Naive thymus-derived CD4-positive, alpha-beta T cell (primary cell): ENCODE measurements at regions not wholly inside any gene's neighbourhood (a gene's known extent, or its start where the extent isn't known, plus 50 kb on each side); places are given as distances from the start of the nearest gene placed in this dataset.

Source experiments
- ATAC-seq: fragments of 150-1000 bp; cut with Tn5 transposase; 2 replicates; pipeline ENCODE4 v1.10.0; 2021; ENCODE audit warnings: mild to moderate bottlenecking, moderate library complexity
- CTCF ChIA-PET: fragments of 350-600 bp; sonication (Branson Sonifier 250); formaldehyde crosslinking; loops from one replicate; lab custom pipeline; 2021; ENCODE audit warnings: antibody characterized with exemption; lab: Charles Lee
- POLR2A ChIA-PET: fragments of 350-600 bp; sonication (Branson Sonifier 250); formaldehyde crosslinking; loops from one replicate; lab custom pipeline; 2021; ENCODE audit warnings: antibody characterized with exemption, inconsistent platforms; lab: Charles Lee
- DNase-seq, 9 donors: peaks; one replicate each; pipeline versions ENCODE4 v3.0.0 to v3.0.0-alpha.2; 2020 to 2022; ENCODE audit warnings: mixed read lengths in 1 of 9
- H3K27ac ChIP-seq: one replicate; pipeline ENCODE4 v1.7.0; 2013; ENCODE audit warnings: mild to moderate bottlenecking, low read depth, low read length, moderate library complexity
- H3K27me3 ChIP-seq, 2 donors: one replicate each; pipeline ENCODE4 v1.7.0; 2013; ENCODE audit warnings: low read length in 2 of 2, mild to moderate bottlenecking in 2 of 2, moderate library complexity in 2 of 2; ENCODE audit not compliant: control insufficient read depth in 2 of 2, insufficient read depth in 2 of 2
- H3K36me3 ChIP-seq, 3 experiments: 1 replicate in 2 of 3; 2 replicates in 1 of 3; pipeline ENCODE4 v1.7.0; 2013; ENCODE audit warnings: low read length in 3 of 3, mild to moderate bottlenecking in 3 of 3, moderate library complexity in 1 of 3; ENCODE audit not compliant: insufficient read depth in 3 of 3, control insufficient read depth in 2 of 3
- H3K4me1 ChIP-seq, 2 donors: one replicate each; pipeline ENCODE4 v1.7.0; 2013; ENCODE audit warnings: low read length in 2 of 2, mild to moderate bottlenecking in 2 of 2, moderate library complexity in 1 of 2; ENCODE audit not compliant: control insufficient read depth in 2 of 2, insufficient read depth in 2 of 2
- H3K4me3 ChIP-seq: 2 replicates; pipeline ENCODE4 v1.7.0; 2013; ENCODE audit warnings: mild to moderate bottlenecking, low read length
- H3K9me3 ChIP-seq, 3 experiments: 1 replicate in 2 of 3; 2 replicates in 1 of 3; pipeline ENCODE4 v1.7.0; 2013; ENCODE audit warnings: low read length in 3 of 3; ENCODE audit not compliant: control insufficient read depth in 2 of 3
- H3K27ac Mint-ChIP-seq, 9 donors: one replicate each; pipeline ENCODE4 v1.8.0; 2020 to 2022; ENCODE audit warnings: mixed read lengths in 9 of 9, mild to moderate bottlenecking in 8 of 9, moderate library complexity in 5 of 9, inconsistent platforms in 2 of 9
- H3K27me3 Mint-ChIP-seq, 5 donors: one replicate each; pipeline ENCODE4 v1.8.0; 2021 to 2022; ENCODE audit warnings: mixed read lengths in 5 of 5, mild to moderate bottlenecking in 1 of 5
- H3K36me3 Mint-ChIP-seq, 5 donors: one replicate each; pipeline ENCODE4 v1.8.0; 2020 to 2022; ENCODE audit warnings: mixed read lengths in 5 of 5, mild to moderate bottlenecking in 3 of 5, inconsistent platforms in 1 of 5
- H3K4me1 Mint-ChIP-seq, 7 donors: one replicate each; pipeline ENCODE4 v1.8.0; 2020 to 2022; ENCODE audit warnings: mixed read lengths in 7 of 7, mild to moderate bottlenecking in 3 of 7, inconsistent platforms in 1 of 7
- H3K4me3 Mint-ChIP-seq, 10 donors: one replicate each; pipeline ENCODE4 v1.8.0; 2020 to 2022; ENCODE audit warnings: mild to moderate bottlenecking in 10 of 10, mixed read lengths in 10 of 10, moderate library complexity in 6 of 10, inconsistent platforms in 2 of 10
- H3K9me3 Mint-ChIP-seq, 11 donors: one replicate each; pipeline ENCODE4 v1.8.0; 2020 to 2022; ENCODE audit warnings: mixed read lengths in 11 of 11, mild to moderate bottlenecking in 4 of 11, inconsistent platforms in 1 of 11, moderate library complexity in 1 of 11
- intact Hi-C, 2 donors: fragments of 100-400 bp; cut with micrococcal nuclease; formaldehyde crosslinking; loops; one replicate each; pipeline ENCODE4 v1.15.1; 2023

DNA sequence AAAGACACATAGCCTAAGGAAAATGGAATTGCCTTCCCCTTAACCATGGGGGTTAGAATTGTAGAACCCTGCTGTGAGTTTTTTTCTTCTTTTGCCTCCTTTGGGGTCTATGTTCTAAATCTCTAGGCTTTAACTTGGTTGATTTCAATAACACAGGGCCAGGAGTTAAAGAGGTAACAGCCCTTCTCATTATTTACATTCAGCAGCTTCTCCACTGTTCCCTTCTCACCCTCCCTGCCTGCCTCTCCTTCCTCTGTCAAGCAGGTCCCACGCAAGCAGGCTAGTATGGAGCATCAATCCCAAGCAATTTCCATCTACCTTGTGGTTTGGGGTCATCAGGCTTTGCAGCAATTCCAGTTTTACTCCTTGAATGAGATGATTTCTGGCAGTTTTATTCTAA, 236.1 kb upstream of the G2E3 start:
- DNase-seq (no peak), ATAC-seq (no peak)
- Mint-ChIP-seq H3K4me3 (no peak overlapping the region), H3K4me1 (no peaks in the 10 kb centered on the region), H3K9me3 (peaks cover 0 to 2% (median 0%) of the 10 kb centered on the region in 11 donors), H3K36me3 (no peaks in the 10 kb centered on the region), H3K27ac (no peak overlapping the region), H3K27me3 (peaks cover 0 to 11% (median 0%) of the 10 kb centered on the region in 5 donors)
- no peak overlapping the region for H3K27ac ChIP-seq
- intact Hi-C loops: no loop called here
- no peak overlapping the region for H3K4me3 ChIP-seq
- CTCF ChIA-PET: no interaction called here
- H3K4me1 ChIP-seq: no peaks in the 10 kb centered on the region
- H3K36me3 ChIP-seq: no peaks in the 10 kb centered on the region
- POLR2A ChIA-PET: no interaction called here
- no peaks in the 10 kb centered on the region for H3K9me3 ChIP-seq
- H3K27me3 ChIP-seq: no peaks in the 10 kb centered on the region

- intact Hi-C loops: no loop called here
- no peaks in the 10 kb centered on the region for H3K4me1 Mint-ChIP-seq
- Histone ChIP-seq H3K27me3 (no peaks in the 10 kb centered on the region), H3K27ac (no peak overlapping the region), H3K4me3 (no peak overlapping the region), H3K9me3 (no peaks in the 10 kb centered on the region), H3K4me1 (no peaks in the 10 kb centered on the region), H3K36me3 (no peaks in the 10 kb centered on the region)
- H3K27me3 Mint-ChIP-seq: peaks cover 0 to 20% (median 9%) of the 10 kb centered on the region in 5 donors
- no peaks in the 10 kb centered on the region for H3K36me3 Mint-ChIP-seq
- DNase-seq: no peak
- ChIA-PET POLR2A (no interaction called here), CTCF (no interaction called here)
- H3K27ac Mint-ChIP-seq: no peak overlapping the region
- H3K4me3 Mint-ChIP-seq: no peak overlapping the region
- peaks cover 0 to 19% (median 4%) of the 10 kb centered on the region in 11 donors for H3K9me3 Mint-ChIP-seq
- no peak for ATAC-seq
Observed at GRCh38 chr14:30330033-30330432, 228.9 kb upstream of the G2E3 start.

DNA sequence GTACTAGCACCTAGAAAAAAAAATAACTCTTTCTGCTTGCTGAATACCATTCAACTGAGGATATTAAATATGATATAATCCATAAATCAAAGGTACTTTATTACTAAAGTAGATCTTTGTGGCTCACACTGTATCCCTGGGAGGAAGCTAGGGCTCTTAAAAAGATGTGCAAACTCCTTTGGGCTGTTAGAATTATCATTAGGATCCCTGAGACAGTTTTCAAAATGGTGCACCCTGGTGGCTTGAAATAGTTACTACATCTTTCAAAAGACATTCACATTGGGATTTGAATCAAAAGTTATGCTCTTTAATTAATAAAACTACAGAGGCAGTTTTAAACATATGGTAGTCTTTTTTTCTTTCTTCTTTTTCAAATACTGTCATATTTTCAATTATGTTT, 228.5 kb upstream of the G2E3 start:
- no peak for DNase-seq
- Histone ChIP-seq H3K9me3 (no peaks in the 10 kb centered on the region), H3K4me1 (no peaks in the 10 kb centered on the region), H3K4me3 (no peak overlapping the region), H3K36me3 (no peaks in the 10 kb centered on the region), H3K27ac (no peak overlapping the region), H3K27me3 (no peaks in the 10 kb centered on the region)
- H3K9me3 Mint-ChIP-seq: peaks cover 0 to 19% (median 4%) of the 10 kb centered on the region in 11 donors
- intact Hi-C loops: no loop called here
- H3K4me1 Mint-ChIP-seq: peaks cover 0 to 2% (median 0%) of the 10 kb centered on the region in 7 donors
- no peak for ATAC-seq
- H3K27ac Mint-ChIP-seq: no peak overlapping the region
- CTCF ChIA-PET: no interaction called here
- no peak overlapping the region for H3K4me3 Mint-ChIP-seq
- H3K27me3 Mint-ChIP-seq: peaks cover 0 to 17% (median 9%) of the 10 kb centered on the region in 5 donors
- POLR2A ChIA-PET: no interaction called here
- no peaks in the 10 kb centered on the region for H3K36me3 Mint-ChIP-seq

DNA sequence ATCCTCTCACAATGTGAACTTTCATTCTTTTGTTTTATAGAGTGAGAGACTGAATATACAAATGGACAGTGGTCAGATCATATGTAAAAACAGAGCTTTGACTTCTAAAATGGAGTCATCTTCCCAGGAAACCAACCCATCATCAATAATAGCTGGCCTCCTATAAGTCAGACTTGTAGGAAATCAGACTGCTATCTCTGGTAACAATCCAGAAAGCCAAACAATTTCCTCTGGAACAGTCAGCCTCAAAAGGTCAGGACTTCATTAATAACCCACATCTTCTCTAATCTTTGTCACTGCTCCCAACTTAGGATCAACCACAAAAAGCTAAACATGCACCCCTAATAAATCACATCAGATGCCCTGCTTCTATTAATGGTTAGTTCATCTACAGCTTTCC, 227.9 kb upstream of the G2E3 start:
- H3K9me3 ChIP-seq: no peaks in the 10 kb centered on the region
- H3K27me3 ChIP-seq: no peaks in the 10 kb centered on the region
- no peaks in the 10 kb centered on the region for H3K4me1 ChIP-seq
- H3K9me3 Mint-ChIP-seq: peaks cover 0 to 19% (median 4%) of the 10 kb centered on the region in 11 donors
- H3K4me3 Mint-ChIP-seq: no peak overlapping the region
- H3K27me3 Mint-ChIP-seq: peaks cover 0 to 17% (median 9%) of the 10 kb centered on the region in 5 donors
- ChIA-PET POLR2A (no interaction called here), CTCF (no interaction called here)
- DNase-seq (no peak), ATAC-seq (no peak)
- H3K4me1 Mint-ChIP-seq: peaks cover 0 to 2% (median 0%) of the 10 kb centered on the region in 7 donors
- no peak overlapping the region for H3K27ac Mint-ChIP-seq
- no peaks in the 10 kb centered on the region for H3K36me3 ChIP-seq
- H3K27ac ChIP-seq: no peak overlapping the region
- intact Hi-C loops: no loop called here
- no peaks in the 10 kb centered on the region for H3K36me3 Mint-ChIP-seq
- no peak overlapping the region for H3K4me3 ChIP-seq

DNA sequence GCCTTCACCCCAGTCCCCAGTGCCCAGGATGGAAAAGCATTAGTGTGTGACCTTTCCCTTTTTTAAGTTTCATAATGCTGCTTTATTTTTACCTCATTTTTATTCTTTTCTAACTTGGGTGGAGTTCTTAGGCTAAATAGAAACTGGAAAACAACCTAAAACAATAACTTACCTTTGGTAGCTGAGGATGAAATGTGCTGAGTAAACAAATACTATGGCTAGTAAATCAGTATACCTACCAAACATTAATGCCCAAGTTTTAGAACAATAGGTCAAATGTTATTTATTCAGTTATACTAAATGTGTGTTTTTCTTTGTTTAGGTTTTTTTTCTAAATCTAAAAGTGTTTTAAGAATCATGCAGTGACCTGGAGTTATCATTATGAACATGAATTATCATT, 226.6 kb upstream of the G2E3 start:
- intact Hi-C loops: no loop called here
- no peaks in the 10 kb centered on the region for H3K27me3 ChIP-seq
- ChIA-PET CTCF (no interaction called here), POLR2A (no interaction called here)
- peaks cover 0 to 19% (median 4%) of the 10 kb centered on the region in 11 donors for H3K9me3 Mint-ChIP-seq
- H3K27ac ChIP-seq: no peak overlapping the region
- no peaks in the 10 kb centered on the region for H3K4me1 ChIP-seq
- no peak for DNase-seq
- H3K27ac Mint-ChIP-seq: no peak overlapping the region
- ATAC-seq: no peak
- no peak overlapping the region for H3K4me3 Mint-ChIP-seq
- peaks cover 0 to 2% (median 0%) of the 10 kb centered on the region in 7 donors for H3K4me1 Mint-ChIP-seq
- peaks cover 0 to 17% (median 10%) of the 10 kb centered on the region in 5 donors for H3K27me3 Mint-ChIP-seq
- no peak overlapping the region for H3K4me3 ChIP-seq
- no peaks in the 10 kb centered on the region for H3K36me3 Mint-ChIP-seq
- H3K36me3 ChIP-seq: no peaks in the 10 kb centered on the region
- H3K9me3 ChIP-seq: no peaks in the 10 kb centered on the region

DNA sequence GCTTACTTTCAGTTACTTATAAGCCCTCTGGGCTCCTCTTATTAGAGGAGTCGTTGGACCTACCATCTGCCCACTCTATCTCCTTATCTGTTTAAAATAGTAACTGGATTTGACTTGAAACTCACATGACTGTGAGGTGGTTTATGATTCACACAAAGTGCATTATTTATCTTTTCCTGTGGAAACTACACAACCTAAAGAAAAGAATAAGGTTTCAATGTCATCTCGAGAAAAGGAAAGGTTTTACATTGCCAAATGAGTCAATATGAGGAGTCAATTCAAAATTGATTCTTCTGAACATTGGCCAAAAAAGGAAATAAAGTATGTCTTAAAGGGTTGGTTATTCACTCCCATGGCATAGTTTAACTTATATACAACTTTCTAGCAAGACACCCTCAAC, 225.0 kb upstream of the G2E3 start:
- Mint-ChIP-seq H3K4me3 (no peak overlapping the region), H3K36me3 (no peaks in the 10 kb centered on the region), H3K4me1 (peaks cover 0 to 2% (median 0%) of the 10 kb centered on the region in 7 donors), H3K27me3 (peaks cover 0 to 16% (median 10%) of the 10 kb centered on the region in 5 donors), H3K9me3 (peaks cover 0 to 19% (median 3%) of the 10 kb centered on the region in 11 donors), H3K27ac (no peak overlapping the region)
- no peak for ATAC-seq
- Histone ChIP-seq H3K4me1 (no peaks in the 10 kb centered on the region), H3K36me3 (no peaks in the 10 kb centered on the region), H3K4me3 (no peak overlapping the region), H3K27ac (no peak overlapping the region), H3K27me3 (no peaks in the 10 kb centered on the region), H3K9me3 (no peaks in the 10 kb centered on the region)
- ChIA-PET CTCF (no interaction called here), POLR2A (no interaction called here)
- no peak for DNase-seq
- intact Hi-C loops: no loop called here

DNA sequence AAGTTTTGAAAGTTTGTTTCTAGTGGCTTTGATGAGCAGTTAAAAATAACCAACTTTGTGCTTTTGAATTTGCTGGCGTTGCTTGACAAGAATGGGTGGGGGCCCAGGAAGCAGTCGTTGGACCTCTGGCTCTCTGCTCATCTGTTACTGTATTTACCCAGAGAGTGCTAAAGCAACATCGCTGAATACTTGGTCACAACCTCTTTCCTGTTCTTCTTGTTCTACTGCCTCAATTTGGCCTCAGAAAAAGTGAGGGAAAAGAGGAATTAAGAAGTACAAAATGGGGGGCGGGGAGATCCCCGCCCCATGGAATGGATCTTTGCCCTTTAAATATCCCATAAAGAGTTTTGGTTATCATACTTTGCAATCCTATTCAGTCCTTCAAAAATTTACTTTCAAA, 221.5 kb upstream of the G2E3 start:
- Histone ChIP-seq H3K9me3 (no peaks in the 10 kb centered on the region), H3K27ac (no peak overlapping the region), H3K27me3 (no peaks in the 10 kb centered on the region), H3K4me3 (no peak overlapping the region), H3K4me1 (no peaks in the 10 kb centered on the region), H3K36me3 (no peaks in the 10 kb centered on the region)
- H3K36me3 Mint-ChIP-seq: no peaks in the 10 kb centered on the region
- H3K27me3 Mint-ChIP-seq: peaks cover 0 to 14% (median 3%) of the 10 kb centered on the region in 5 donors
- no peak for ATAC-seq
- CTCF ChIA-PET: no interaction called here
- POLR2A ChIA-PET: no interaction called here
- intact Hi-C loops: no loop called here
- H3K4me3 Mint-ChIP-seq: no peak overlapping the region
- H3K9me3 Mint-ChIP-seq: peaks cover 0 to 6% (median 0%) of the 10 kb centered on the region in 11 donors
- peaks cover 0 to 9% (median 0%) of the 10 kb centered on the region in 7 donors for H3K4me1 Mint-ChIP-seq
- no peak overlapping the region for H3K27ac Mint-ChIP-seq
- no peak for DNase-seq
